ENCODE measurements at regions not wholly inside any gene's neighbourhood (a gene's known extent, or its start where the extent isn't known, plus 50 kb on each side); places are given as distances from the start of the nearest gene placed in this dataset.
"Not testable (repeated sequence)": the region's sequence is repeated elsewhere in the genome, so short reads cannot be mapped to it uniquely, and the experiment has no call there.

GRCh38 chrX:13955975-13956374 lies 73.7 kb downstream of the GEMIN8 start:
- no TSS peak for BruUV-seq (replicated peaks)
- DNase-seq: no peak
- H4K20me1 ChIP-seq (ENCODE audit: insufficient read depth): no peaks in the 10 kb centered on the region
- H3K4me3 ChIP-seq: no peak overlapping the region
- H3K9me3 ChIP-seq (ENCODE audit: insufficient read depth, low read depth): no peaks in the 10 kb centered on the region
- H3K36me3 ChIP-seq (ENCODE audit: low read depth): no peaks in the 10 kb centered on the region
- no peaks in the 10 kb centered on the region for H3K9me2 ChIP-seq (ENCODE audit: insufficient read depth)
- H2AFZ ChIP-seq: no peak overlapping the region
- intact Hi-C loops (cut with micrococcal nuclease; ENCODE audit: unreplicated experiment): no loop called here
- no peaks in the 10 kb centered on the region for H3K4me1 ChIP-seq (replicated peaks; ENCODE audit: insufficient read depth)
- peaks cover 32% of the 10 kb centered on the region for H3K27me3 ChIP-seq (ENCODE audit: insufficient read depth, low read depth)
- no peak overlapping the region for H3K27ac ChIP-seq
- TF ChIP-seq EZH2 (IDR thresholded peaks at IDR 0.05; ENCODE audit: low read depth): no peak
- no peak for TF ChIP-seq CTCF (conservative IDR thresholded peaks at IDR 0.05)
- POLR2A ChIA-PET (ENCODE audit: unreplicated experiment): no interaction called here
- no peak overlapping the region for H3K4me2 ChIP-seq
- CTCF ChIA-PET: no interaction called here
- no peaks in the 10 kb centered on the region for H3K79me2 ChIP-seq (ENCODE audit: low read depth)
- H3F3A ChIP-seq (ENCODE audit: insufficient read depth, low read depth): no peaks in the 10 kb centered on the region

GRCh38 chrX:13955095-13955647 lies 74.5 kb downstream of the GEMIN8 start:
- no peak for TF ChIP-seq EZH2 (IDR thresholded peaks at IDR 0.05; ENCODE audit: low read depth)
- no peak for TF ChIP-seq CTCF (conservative IDR thresholded peaks at IDR 0.05)
- Histone ChIP-seq H3K27ac (no peak overlapping the region), H3K79me2 (ENCODE audit: low read depth) (no peaks in the 10 kb centered on the region), H3K9me3 (ENCODE audit: insufficient read depth, low read depth) (no peaks in the 10 kb centered on the region), H3K4me2 (no peak overlapping the region), H4K20me1 (ENCODE audit: insufficient read depth) (no peaks in the 10 kb centered on the region), H3K4me1 (replicated peaks; ENCODE audit: insufficient read depth) (no peaks in the 10 kb centered on the region), H3F3A (ENCODE audit: insufficient read depth, low read depth) (no peaks in the 10 kb centered on the region), H3K4me3 (no peak overlapping the region), H3K36me3 (ENCODE audit: low read depth) (no peaks in the 10 kb centered on the region), H3K27me3 (ENCODE audit: insufficient read depth, low read depth) (peaks cover 39% of the 10 kb centered on the region), H2AFZ (no peak overlapping the region), H3K9me2 (ENCODE audit: insufficient read depth) (no peaks in the 10 kb centered on the region)
- intact Hi-C loops (cut with micrococcal nuclease; ENCODE audit: unreplicated experiment): no loop called here
- BruUV-seq (replicated peaks): no TSS peak
- DNase-seq: no peak
- POLR2A ChIA-PET (ENCODE audit: unreplicated experiment): no interaction called here
- CTCF ChIA-PET: no interaction called here

- Histone ChIP-seq H3K4me3 (no peak overlapping the region), H3K79me2 (ENCODE audit: low read depth) (no peaks in the 10 kb centered on the region), H3K9me2 (ENCODE audit: insufficient read depth) (no peaks in the 10 kb centered on the region), H3K27me3 (ENCODE audit: insufficient read depth, low read depth) (peaks cover 39% of the 10 kb centered on the region), H3F3A (ENCODE audit: insufficient read depth, low read depth) (no peaks in the 10 kb centered on the region), H3K9me3 (ENCODE audit: insufficient read depth, low read depth) (no peaks in the 10 kb centered on the region), H3K36me3 (ENCODE audit: low read depth) (no peaks in the 10 kb centered on the region), H3K27ac (no peak overlapping the region), H2AFZ (no peak overlapping the region), H4K20me1 (ENCODE audit: insufficient read depth) (no peaks in the 10 kb centered on the region), H3K4me2 (no peak overlapping the region), H3K4me1 (replicated peaks; ENCODE audit: insufficient read depth) (no peaks in the 10 kb centered on the region)
- DNase-seq: no peak
- intact Hi-C loops (cut with micrococcal nuclease; ENCODE audit: unreplicated experiment): no loop called here
- POLR2A ChIA-PET (ENCODE audit: unreplicated experiment): no interaction called here
- TF ChIP-seq CTCF (conservative IDR thresholded peaks at IDR 0.05) (no peak), EZH2 (IDR thresholded peaks at IDR 0.05; ENCODE audit: low read depth) (no peak)
- CTCF ChIA-PET: no interaction called here
- BruUV-seq (replicated peaks): no TSS peak
These were observed 77.1 kb downstream of the GEMIN8 start for GRCh38 chrX:13952581-13952980.

- H3K27ac ChIP-seq; H2AFZ ChIP-seq; intact Hi-C loops (cut with micrococcal nuclease; ENCODE audit: unreplicated experiment); H3K4me3 ChIP-seq; H3K9me3 ChIP-seq (ENCODE audit: insufficient read depth, low read depth); H3K4me1 ChIP-seq (replicated peaks; ENCODE audit: insufficient read depth); H4K20me1 ChIP-seq (ENCODE audit: insufficient read depth); H3K4me2 ChIP-seq; H3K9me2 ChIP-seq (ENCODE audit: insufficient read depth); CTCF ChIA-PET; DNase-seq; POLR2A ChIA-PET (ENCODE audit: unreplicated experiment); H3K79me2 ChIP-seq (ENCODE audit: low read depth); BruUV-seq (replicated peaks); H3F3A ChIP-seq (ENCODE audit: insufficient read depth, low read depth); H3K36me3 ChIP-seq (ENCODE audit: low read depth); H3K27me3 ChIP-seq (ENCODE audit: insufficient read depth, low read depth): not testable (repeated sequence)
These were observed 83.5 kb downstream of the GEMIN8 start for GRCh38 chrX:13946223-13946622.

GRCh38 chrX:13945787-13946186 lies 83.9 kb downstream of the GEMIN8 start:
- H3K27ac ChIP-seq; H3K27me3 ChIP-seq (ENCODE audit: insufficient read depth, low read depth); intact Hi-C loops (cut with micrococcal nuclease; ENCODE audit: unreplicated experiment); H3K4me1 ChIP-seq (replicated peaks; ENCODE audit: insufficient read depth); BruUV-seq (replicated peaks); POLR2A ChIA-PET (ENCODE audit: unreplicated experiment); H3K4me2 ChIP-seq; CTCF ChIA-PET; H3K79me2 ChIP-seq (ENCODE audit: low read depth); H4K20me1 ChIP-seq (ENCODE audit: insufficient read depth); H3F3A ChIP-seq (ENCODE audit: insufficient read depth, low read depth); DNase-seq; H3K9me3 ChIP-seq (ENCODE audit: insufficient read depth, low read depth); H3K9me2 ChIP-seq (ENCODE audit: insufficient read depth); H3K36me3 ChIP-seq (ENCODE audit: low read depth); H3K4me3 ChIP-seq; H2AFZ ChIP-seq: not testable (repeated sequence)

Data from PC-9 (cell line).